ENCODE measurements at regions not wholly inside any gene's neighbourhood (a gene's known extent, or its start where the extent isn't known, plus 50 kb on each side); places are given as distances from the start of the nearest gene placed in this dataset.

GRCh38 chr4:137116144-137116543 is 416.1 kb downstream of the PCDH18 start:
- Histone ChIP-seq H2AFZ (ENCODE audit: low read length) (no peak overlapping the region), H3F3A (ENCODE audit: insufficient read depth, low read length) (no peaks in the 10 kb centered on the region), H3K4me3 (ENCODE audit: low read depth, low read length, poor library complexity, severe bottlenecking) (no peak overlapping the region), H3K36me3 (ENCODE audit: insufficient read depth, low read length) (no peaks in the 10 kb centered on the region), H3K4me1 (ENCODE audit: insufficient read depth, low read length, severe bottlenecking) (no peaks in the 10 kb centered on the region), H3K27ac (ENCODE audit: low read depth, low read length, poor library complexity, severe bottlenecking) (no peak overlapping the region), H3K9me3 (ENCODE audit: low read length) (no peaks in the 10 kb centered on the region), H3K9ac (ENCODE audit: low read length) (no peak overlapping the region), H4K20me1 (ENCODE audit: insufficient read depth, low read length) (no peaks in the 10 kb centered on the region), H3K27me3 (ENCODE audit: insufficient read depth, low read length) (no peaks in the 10 kb centered on the region), H3K4me2 (ENCODE audit: low read length) (no peak overlapping the region), H3K9me2 (ENCODE audit: low read depth, low read length) (no peaks in the 10 kb centered on the region), H3K79me2 (ENCODE audit: insufficient read depth, low read length) (no peaks in the 10 kb centered on the region)
- TF ChIP-seq EZH2 (IDR thresholded peaks at IDR 0.05; ENCODE audit: borderline replicate concordance, low read length) (no peak), CTCF (IDR thresholded peaks at IDR 0.05; ENCODE audit: low read length) (no peak)

DNA sequence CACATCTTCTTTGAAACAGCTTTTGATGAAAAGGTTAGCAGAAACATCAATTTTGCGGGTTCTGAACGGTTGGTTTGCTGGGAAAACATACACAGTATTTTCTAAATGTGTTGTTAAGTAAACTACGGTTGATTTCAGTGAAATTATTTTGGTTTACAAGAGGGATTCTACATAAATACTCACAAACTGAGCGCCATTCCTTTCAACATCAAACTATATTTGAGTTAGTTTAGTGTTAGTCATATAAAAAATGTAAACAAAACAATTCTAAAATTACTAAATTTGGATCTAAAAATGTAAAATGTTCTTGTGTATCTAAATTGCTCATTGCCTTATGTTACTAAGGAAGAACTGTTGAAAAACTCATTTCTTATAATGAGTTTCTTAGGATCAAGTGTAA is 425.6 kb downstream of the PCDH18 start:
- no peaks in the 10 kb centered on the region for H3K79me2 ChIP-seq (ENCODE audit: insufficient read depth, low read length)
- no peaks in the 10 kb centered on the region for H4K20me1 ChIP-seq (ENCODE audit: insufficient read depth, low read length)
- H3K4me3 ChIP-seq (ENCODE audit: low read depth, low read length, poor library complexity, severe bottlenecking) = no peak overlapping the region
- no peaks in the 10 kb centered on the region for H3K36me3 ChIP-seq (ENCODE audit: insufficient read depth, low read length)
- H2AFZ ChIP-seq (ENCODE audit: low read length) = no peak overlapping the region
- no peaks in the 10 kb centered on the region for H3K9me2 ChIP-seq (ENCODE audit: low read depth, low read length)
- no peaks in the 10 kb centered on the region for H3K27me3 ChIP-seq (ENCODE audit: insufficient read depth, low read length)
- H3K4me1 ChIP-seq (ENCODE audit: insufficient read depth, low read length, severe bottlenecking) = no peaks in the 10 kb centered on the region
- TF ChIP-seq CTCF (IDR thresholded peaks at IDR 0.05; ENCODE audit: low read length) = no peak
- TF ChIP-seq EZH2 (IDR thresholded peaks at IDR 0.05; ENCODE audit: borderline replicate concordance, low read length) = no peak
- H3K27ac ChIP-seq (ENCODE audit: low read depth, low read length, poor library complexity, severe bottlenecking) = no peak overlapping the region
- no peaks in the 10 kb centered on the region for H3K9me3 ChIP-seq (ENCODE audit: low read length)
- no peak overlapping the region for H3K4me2 ChIP-seq (ENCODE audit: low read length)
- H3K9ac ChIP-seq (ENCODE audit: low read length) = no peak overlapping the region
- H3F3A ChIP-seq (ENCODE audit: insufficient read depth, low read length) = no peaks in the 10 kb centered on the region

GRCh38 chr4:137106287-137106686 is 426.0 kb downstream of the PCDH18 start:
- Histone ChIP-seq H3K9ac (ENCODE audit: low read length) (no peak overlapping the region), H3K27ac (ENCODE audit: low read depth, low read length, poor library complexity, severe bottlenecking) (no peak overlapping the region), H2AFZ (ENCODE audit: low read length) (no peak overlapping the region), H3F3A (ENCODE audit: insufficient read depth, low read length) (no peaks in the 10 kb centered on the region), H3K9me2 (ENCODE audit: low read depth, low read length) (no peaks in the 10 kb centered on the region), H3K9me3 (ENCODE audit: low read length) (no peaks in the 10 kb centered on the region), H3K36me3 (ENCODE audit: insufficient read depth, low read length) (no peaks in the 10 kb centered on the region), H4K20me1 (ENCODE audit: insufficient read depth, low read length) (no peaks in the 10 kb centered on the region), H3K4me2 (ENCODE audit: low read length) (no peak overlapping the region), H3K27me3 (ENCODE audit: insufficient read depth, low read length) (no peaks in the 10 kb centered on the region), H3K79me2 (ENCODE audit: insufficient read depth, low read length) (no peaks in the 10 kb centered on the region), H3K4me3 (ENCODE audit: low read depth, low read length, poor library complexity, severe bottlenecking) (no peak overlapping the region), H3K4me1 (ENCODE audit: insufficient read depth, low read length, severe bottlenecking) (no peaks in the 10 kb centered on the region)
- TF ChIP-seq CTCF (IDR thresholded peaks at IDR 0.05; ENCODE audit: low read length) (no peak), EZH2 (IDR thresholded peaks at IDR 0.05; ENCODE audit: borderline replicate concordance, low read length) (no peak)

All from OCI-LY1 (cell line).